HEK293 (cell line): ENCODE measurements at regions not wholly inside any gene's neighbourhood (a gene's known extent, or its start where the extent isn't known, plus 50 kb on each side); places are given as distances from the start of the nearest gene placed in this dataset.

ENCODE experiments used
- CTCF ChIA-PET: fragments of 350-600 bp; formaldehyde crosslinking; extraction: SDS; loops from one replicate; lab custom pipeline; 2021; ENCODE audit warnings: antibody characterized with exemption; lab: Yijun Ruan, JAX
- POLR2A ChIA-PET: fragments of 300-600 bp; formaldehyde crosslinking; extraction: SDS; loops from one replicate; lab custom pipeline; 2020; ENCODE audit warnings: antibody characterized with exemption, inconsistent platforms; lab: Yijun Ruan, JAX
- H3K27ac ChIP-seq: fragments of 200-500 bp; sonication (Bioruptor generic); 2 replicates; pipeline ENCODE4 v1.5.1; 2014; ENCODE audit warnings: low read depth, low read length, control low read depth, inconsistent platforms; ENCODE audit errors: extremely low read depth
- H3K36me3 ChIP-seq, 2 experiments: fragments of 200-500 bp in 1 of 2; sonication (Bioruptor generic) in 1 of 2; 1 replicate in 1 of 2; 2 replicates in 1 of 2; pipeline ENCODE4 v1.5.1; 2014 to 2017; ENCODE audit warnings: inconsistent platforms in 2 of 2, low read length in 2 of 2; ENCODE audit not compliant: control insufficient read depth in 2 of 2, insufficient read depth in 1 of 2
- H3K4me1 ChIP-seq: fragments of 200-500 bp; sonication (Bioruptor generic); 2 replicates; pipeline ENCODE4 v1.5.1; 2014; ENCODE audit warnings: mild to moderate bottlenecking, low read length, inconsistent platforms; ENCODE audit not compliant: control insufficient read depth, insufficient read depth
- H3K4me3 ChIP-seq: 2 replicates; pipeline ENCODE4 v1.5.1; 2011; ENCODE audit warnings: low read depth, mild to moderate bottlenecking, control low read depth, low read length, moderate library complexity
- H3K9me3 ChIP-seq: fragments of 200-500 bp; sonication (Bioruptor generic); 2 replicates; pipeline ENCODE4 v1.5.1; 2014; ENCODE audit warnings: low read depth, low read length, inconsistent platforms; ENCODE audit not compliant: control insufficient read depth, insufficient read depth
- EGR2 ChIP-seq: fragments of 450-650 bp; formaldehyde crosslinking; IDR thresholded peaks from 2 replicates; pipeline ENCODE4 v1.5.1; 2016; ENCODE audit warnings: low read depth, missing biosample characterization, missing genetic modification characterization
- GLIS2 ChIP-seq: fragments of 450-650 bp; formaldehyde crosslinking; IDR thresholded peaks from 2 replicates; pipeline ENCODE4 v1.5.1; 2016; ENCODE audit warnings: missing biosample characterization, missing genetic modification characterization
- HOXA7 ChIP-seq: sonication (generic); formaldehyde crosslinking; IDR thresholded peaks from 2 replicates; pipeline ENCODE4 v1.8.1; 2022; ENCODE audit warnings: missing genetic modification reagents, borderline replicate concordance
- MYNN ChIP-seq: fragments of 450-650 bp; formaldehyde crosslinking; IDR thresholded peaks from 2 replicates; pipeline ENCODE4 v1.5.1; 2016; ENCODE audit warnings: missing biosample characterization, missing genetic modification characterization, borderline replicate concordance
- MZF1 ChIP-seq: fragments of 450-650 bp; formaldehyde crosslinking; IDR thresholded peaks from 2 replicates; pipeline ENCODE4 v1.5.1; 2017; ENCODE audit warnings: missing biosample characterization, missing genetic modification characterization, borderline replicate concordance
- REST ChIP-seq: fragments of 450-650 bp; formaldehyde crosslinking; IDR thresholded peaks from 2 replicates; pipeline ENCODE4 v1.5.1; 2016; ENCODE audit warnings: missing biosample characterization, missing genetic modification characterization
- WT1 ChIP-seq: fragments of 450-650 bp; formaldehyde crosslinking; IDR thresholded peaks from 2 replicates; pipeline ENCODE4 v1.5.1; 2016; ENCODE audit warnings: missing biosample characterization, missing genetic modification characterization
- YY1 ChIP-seq: fragments of 450-650 bp; formaldehyde crosslinking; IDR thresholded peaks from 2 replicates; pipeline ENCODE4 v1.5.1; 2018; ENCODE audit warnings: missing biosample characterization, missing genetic modification characterization
- ZEB2 ChIP-seq: fragments of 450-650 bp; formaldehyde crosslinking; IDR thresholded peaks from 2 replicates; pipeline ENCODE4 v1.5.1; 2016; ENCODE audit warnings: missing biosample characterization, missing genetic modification characterization
- ZNF132 ChIP-seq: fragments of 450-650 bp; formaldehyde crosslinking; IDR thresholded peaks from 2 replicates; pipeline ENCODE4 v1.5.1; 2017; ENCODE audit warnings: missing biosample characterization, missing genetic modification characterization, borderline replicate concordance
- ZNF16 ChIP-seq: fragments of 450-650 bp; formaldehyde crosslinking; IDR thresholded peaks from 2 replicates; pipeline ENCODE4 v1.5.1; 2016; ENCODE audit warnings: low read depth, missing biosample characterization, missing genetic modification characterization
- ZNF394 ChIP-seq: fragments of 450-650 bp; formaldehyde crosslinking; IDR thresholded peaks from 2 replicates; pipeline ENCODE4 v1.5.1; 2016; ENCODE audit warnings: missing biosample characterization, missing genetic modification characterization, mild to moderate bottlenecking, moderate library complexity, borderline replicate concordance
- ZNF473 ChIP-seq: fragments of 450-650 bp; formaldehyde crosslinking; IDR thresholded peaks from 2 replicates; pipeline ENCODE4 v1.5.1; 2017; ENCODE audit warnings: missing biosample characterization, missing genetic modification characterization
- ZNF555 ChIP-seq: fragments of 450-650 bp; formaldehyde crosslinking; conservative IDR thresholded peaks from 2 replicates; pipeline ENCODE4 v1.5.1; 2017; ENCODE audit warnings: missing biosample characterization, mild to moderate bottlenecking, missing genetic modification characterization, inconsistent platforms
- ZNF654 ChIP-seq: fragments of 450-650 bp; formaldehyde crosslinking; IDR thresholded peaks from 2 replicates; pipeline ENCODE4 v1.5.1; 2016; ENCODE audit warnings: low read depth, missing biosample characterization, missing genetic modification characterization
- ZNF658 ChIP-seq: fragments of 450-650 bp; formaldehyde crosslinking; IDR thresholded peaks from 2 replicates; pipeline ENCODE4; 2016; ENCODE audit warnings: missing biosample characterization, missing genetic modification characterization
- ZNF701 ChIP-seq: fragments of 450-650 bp; formaldehyde crosslinking; IDR thresholded peaks from 2 replicates; pipeline ENCODE4 v1.5.1; 2016; ENCODE audit warnings: missing biosample characterization, missing genetic modification characterization
- ZNF747 ChIP-seq: fragments of 450-650 bp; formaldehyde crosslinking; IDR thresholded peaks from 2 replicates; pipeline ENCODE4 v1.5.1; 2016; ENCODE audit warnings: missing biosample characterization, missing genetic modification characterization
- ZNF843 ChIP-seq: fragments of 450-650 bp; formaldehyde crosslinking; IDR thresholded peaks from 2 replicates; pipeline ENCODE4 v1.5.1; 2016; ENCODE audit warnings: missing biosample characterization, missing genetic modification characterization
- TF ChIP-seq, protein P1 (sequence below): fragments of 450-650 bp; formaldehyde crosslinking; IDR thresholded peaks from 2 replicates; pipeline ENCODE4 v1.5.0; 2017; ENCODE audit warnings: missing biosample characterization, missing genetic modification characterization, borderline replicate concordance
- TF ChIP-seq, protein P2 (sequence below): fragments of 450-650 bp; formaldehyde crosslinking; IDR thresholded peaks from 2 replicates; pipeline ENCODE4 v1.5.1; 2016; ENCODE audit warnings: missing biosample characterization, missing genetic modification characterization
- TF ChIP-seq, protein P3 (sequence below): fragments of 450-650 bp; formaldehyde crosslinking; IDR thresholded peaks from 2 replicates; pipeline ENCODE4 v1.5.1; 2016; ENCODE audit warnings: missing biosample characterization, missing genetic modification characterization
- TF ChIP-seq, protein P4 (sequence below): fragments of 450-650 bp; formaldehyde crosslinking; IDR thresholded peaks from 2 replicates; pipeline ENCODE4 v1.5.1; 2016; ENCODE audit warnings: missing biosample characterization, missing genetic modification characterization

- no peaks in the 10 kb centered on the region for H3K36me3 ChIP-seq
- TF ChIP-seq ZNF747 (tag by site-specific recombination) (no peak), MYNN (tag by site-specific recombination) (no peak), ZNF658 (no peak), WT1 (tag by site-specific recombination) (no peak), GLIS2 (tag by site-specific recombination) (no peak)
- TF ChIP-seq, protein P1, sequence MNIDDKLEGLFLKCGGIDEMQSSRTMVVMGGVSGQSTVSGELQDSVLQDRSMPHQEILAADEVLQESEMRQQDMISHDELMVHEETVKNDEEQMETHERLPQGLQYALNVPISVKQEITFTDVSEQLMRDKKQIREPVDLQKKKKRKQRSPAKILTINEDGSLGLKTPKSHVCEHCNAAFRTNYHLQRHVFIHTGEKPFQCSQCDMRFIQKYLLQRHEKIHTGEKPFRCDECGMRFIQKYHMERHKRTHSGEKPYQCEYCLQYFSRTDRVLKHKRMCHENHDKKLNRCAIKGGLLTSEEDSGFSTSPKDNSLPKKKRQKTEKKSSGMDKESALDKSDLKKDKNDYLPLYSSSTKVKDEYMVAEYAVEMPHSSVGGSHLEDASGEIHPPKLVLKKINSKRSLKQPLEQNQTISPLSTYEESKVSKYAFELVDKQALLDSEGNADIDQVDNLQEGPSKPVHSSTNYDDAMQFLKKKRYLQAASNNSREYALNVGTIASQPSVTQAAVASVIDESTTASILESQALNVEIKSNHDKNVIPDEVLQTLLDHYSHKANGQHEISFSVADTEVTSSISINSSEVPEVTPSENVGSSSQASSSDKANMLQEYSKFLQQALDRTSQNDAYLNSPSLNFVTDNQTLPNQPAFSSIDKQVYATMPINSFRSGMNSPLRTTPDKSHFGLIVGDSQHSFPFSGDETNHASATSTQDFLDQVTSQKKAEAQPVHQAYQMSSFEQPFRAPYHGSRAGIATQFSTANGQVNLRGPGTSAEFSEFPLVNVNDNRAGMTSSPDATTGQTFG (tag by site-specific recombination): no peak
- TF ChIP-seq, protein P2, sequence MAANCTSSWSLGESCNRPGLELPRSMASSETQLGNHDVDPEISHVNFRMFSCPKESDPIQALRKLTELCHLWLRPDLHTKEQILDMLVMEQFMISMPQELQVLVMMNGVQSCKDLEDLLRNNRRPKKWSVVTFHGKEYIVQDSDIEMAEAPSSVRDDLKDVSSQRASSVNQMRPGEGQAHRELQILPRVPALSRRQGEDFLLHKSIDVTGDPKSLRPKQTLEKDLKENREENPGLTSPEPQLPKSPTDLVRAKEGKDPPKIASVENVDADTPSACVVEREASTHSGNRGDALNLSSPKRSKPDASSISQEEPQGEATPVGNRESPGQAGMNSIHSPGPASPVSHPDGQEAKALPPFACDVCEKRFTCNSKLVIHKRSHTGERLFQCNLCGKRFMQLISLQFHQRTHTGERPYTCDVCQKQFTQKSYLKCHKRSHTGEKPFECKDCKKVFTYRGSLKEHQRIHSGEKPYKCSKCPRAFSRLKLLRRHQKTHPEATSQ (tag by site-specific recombination): no peak
- TF ChIP-seq, protein P3, sequence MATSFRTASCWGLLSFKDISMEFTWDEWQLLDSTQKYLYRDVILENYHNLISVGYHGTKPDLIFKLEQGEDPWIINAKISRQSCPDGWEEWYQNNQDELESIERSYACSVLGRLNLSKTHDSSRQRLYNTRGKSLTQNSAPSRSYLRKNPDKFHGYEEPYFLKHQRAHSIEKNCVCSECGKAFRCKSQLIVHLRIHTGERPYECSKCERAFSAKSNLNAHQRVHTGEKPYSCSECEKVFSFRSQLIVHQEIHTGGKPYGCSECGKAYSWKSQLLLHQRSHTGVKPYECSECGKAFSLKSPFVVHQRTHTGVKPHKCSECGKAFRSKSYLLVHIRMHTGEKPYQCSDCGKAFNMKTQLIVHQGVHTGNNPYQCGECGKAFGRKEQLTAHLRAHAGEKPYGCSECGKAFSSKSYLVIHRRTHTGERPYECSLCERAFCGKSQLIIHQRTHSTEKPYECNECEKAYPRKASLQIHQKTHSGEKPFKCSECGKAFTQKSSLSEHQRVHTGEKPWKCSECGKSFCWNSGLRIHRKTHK (tag by site-specific recombination): no peak
- ChIA-PET POLR2A (no interaction called here), CTCF (no interaction called here)
- no peak overlapping the region for H3K4me3 ChIP-seq
- no peak overlapping the region for H3K27ac ChIP-seq
- no peaks in the 10 kb centered on the region for H3K9me3 ChIP-seq
- H3K4me1 ChIP-seq: no peaks in the 10 kb centered on the region
Measured at GRCh38 chr16:58863761-58864160, 129.6 kb upstream of the GOT2 start.

DNA sequence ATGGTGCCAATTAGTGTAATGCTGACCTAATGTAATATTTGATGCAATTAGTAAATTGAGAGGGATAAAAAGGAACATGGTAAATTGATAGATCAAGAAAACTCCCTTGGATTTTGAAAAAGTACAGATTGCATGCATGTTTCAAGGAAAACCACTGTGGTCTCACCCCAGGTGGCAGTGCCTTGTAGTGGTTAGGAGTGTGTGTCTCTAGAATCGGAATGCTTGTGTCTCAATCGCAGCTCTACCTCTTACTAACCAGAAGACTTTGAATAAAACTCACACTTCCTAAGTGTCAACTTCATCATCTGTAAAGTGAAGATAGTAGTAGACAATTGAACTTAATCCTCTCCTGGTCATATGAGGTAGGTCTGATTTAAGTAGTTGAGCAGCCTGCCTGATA is 128.9 kb upstream of the GOT2 start:
- ChIA-PET CTCF (no interaction called here), POLR2A (no interaction called here)
- H3K4me1 ChIP-seq: no peaks in the 10 kb centered on the region
- no peak overlapping the region for H3K4me3 ChIP-seq
- no peaks in the 10 kb centered on the region for H3K9me3 ChIP-seq
- TF ChIP-seq EGR2 (tag by site-specific recombination): no peak
- no peak for TF ChIP-seq ZNF555 (tag by site-specific recombination)
- TF ChIP-seq ZNF701 (tag by site-specific recombination): no peak
- TF ChIP-seq ZNF843: no peak
- no peak for TF ChIP-seq ZNF473 (tag by site-specific recombination)
- TF ChIP-seq MZF1 (tag by site-specific recombination): no peak
- TF ChIP-seq ZNF394 (tag by site-specific recombination): no peak
- TF ChIP-seq, protein P4, sequence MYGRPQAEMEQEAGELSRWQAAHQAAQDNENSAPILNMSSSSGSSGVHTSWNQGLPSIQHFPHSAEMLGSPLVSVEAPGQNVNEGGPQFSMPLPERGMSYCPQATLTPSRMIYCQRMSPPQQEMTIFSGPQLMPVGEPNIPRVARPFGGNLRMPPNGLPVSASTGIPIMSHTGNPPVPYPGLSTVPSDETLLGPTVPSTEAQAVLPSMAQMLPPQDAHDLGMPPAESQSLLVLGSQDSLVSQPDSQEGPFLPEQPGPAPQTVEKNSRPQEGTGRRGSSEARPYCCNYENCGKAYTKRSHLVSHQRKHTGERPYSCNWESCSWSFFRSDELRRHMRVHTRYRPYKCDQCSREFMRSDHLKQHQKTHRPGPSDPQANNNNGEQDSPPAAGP (tag by site-specific recombination): no peak
- no peak for TF ChIP-seq REST
- no peak for TF ChIP-seq ZNF654 (tag by site-specific recombination)
- TF ChIP-seq YY1 (tag by site-specific recombination): no peak
- TF ChIP-seq ZEB2 (tag by site-specific recombination): no peak
- no peak for TF ChIP-seq ZNF16
- TF ChIP-seq HOXA7 (CRISPR knock-in tag): no peak
- TF ChIP-seq ZNF132 (tag by site-specific recombination): no peak
- TF ChIP-seq, all 188 proteins: peak for 0
- Histone ChIP-seq H3K36me3 (no peaks in the 10 kb centered on the region), H3K27ac (no peak overlapping the region)
